HPDE6-E6E7 (cell line): ENCODE measurements at regions not wholly inside any gene's neighbourhood (a gene's known extent, or its start where the extent isn't known, plus 50 kb on each side); places are given as distances from the start of the nearest gene placed in this dataset.
"Not testable (repeated sequence)": the region's sequence is repeated elsewhere in the genome, so short reads cannot be mapped to it uniquely, and the experiment has no call there.

Experiments used
- DNase-seq: peaks from one replicate; pipeline ENCODE4 v3.0.0; 2011; ENCODE audit warnings: missing footprints; ENCODE audit errors: extremely low spot score

DNA sequence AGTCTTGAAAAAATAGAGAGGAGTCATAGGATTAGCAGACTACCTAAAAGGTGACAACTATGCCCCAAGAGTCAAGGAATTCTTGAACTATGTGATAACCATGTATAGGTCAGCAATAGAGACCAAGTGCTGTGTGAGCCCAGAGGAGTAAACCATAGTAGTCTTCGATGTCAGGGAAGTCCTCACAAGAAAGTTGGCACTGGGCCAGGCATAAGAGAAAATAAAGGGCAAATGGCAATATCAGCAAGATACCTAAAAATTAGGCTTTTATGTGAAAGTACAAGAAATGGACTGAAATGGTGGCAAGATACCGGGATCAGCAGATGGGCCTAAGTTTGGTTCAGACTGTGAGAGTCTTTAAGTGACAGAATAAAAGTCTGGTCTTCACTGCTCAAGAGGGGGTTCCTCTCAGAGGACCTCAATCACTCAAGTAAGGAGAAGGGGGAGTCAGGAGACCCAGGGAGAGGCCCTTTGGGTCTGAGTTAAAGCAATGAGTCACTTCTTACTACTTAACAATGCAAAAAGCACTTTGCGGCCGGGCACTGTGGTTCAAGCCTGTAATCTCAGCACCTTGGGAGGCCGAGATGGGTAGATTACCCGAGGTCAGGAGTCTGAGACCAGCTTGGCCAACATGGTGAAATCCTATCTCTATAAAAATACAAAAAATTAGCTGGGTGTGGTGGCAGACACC, 95.0 kb downstream of the TEX35 start:
- DNase-seq = no peak

- no peak for DNase-seq
These were observed 96.1 kb downstream of the TEX35 start for GRCh38 chr1:178609015-178609414.

GRCh38 chr1:178610690-178611410, 97.9 kb downstream of the TEX35 start:
- DNase-seq = not testable (repeated sequence)

GRCh38 chr1:178612261-178612660, 99.4 kb downstream of the TEX35 start:
- DNase-seq = no peak

- DNase-seq = no peak
These were observed 100.5 kb downstream of the TEX35 start for GRCh38 chr1:178613271-178613945.

DNA sequence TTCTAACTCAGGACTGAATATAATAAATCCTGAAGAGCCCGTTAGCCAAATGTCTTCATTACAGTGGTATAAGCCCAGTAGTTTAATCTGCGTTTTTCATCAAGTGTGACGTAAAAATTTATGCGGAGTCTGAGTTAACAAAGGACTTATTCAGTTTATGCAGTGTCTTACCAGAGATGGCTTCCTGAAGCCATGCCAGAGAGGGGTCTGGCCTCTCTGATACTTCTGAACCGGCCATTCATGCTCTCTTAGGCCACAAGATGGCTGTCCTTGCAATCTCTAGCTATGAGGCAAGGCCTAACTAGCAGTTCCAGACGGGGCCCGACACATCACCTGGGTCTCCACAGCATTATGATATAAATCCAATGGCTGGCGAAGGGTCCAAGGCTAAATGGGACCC, 101.4 kb downstream of the TEX35 start:
- DNase-seq = no peak

DNA sequence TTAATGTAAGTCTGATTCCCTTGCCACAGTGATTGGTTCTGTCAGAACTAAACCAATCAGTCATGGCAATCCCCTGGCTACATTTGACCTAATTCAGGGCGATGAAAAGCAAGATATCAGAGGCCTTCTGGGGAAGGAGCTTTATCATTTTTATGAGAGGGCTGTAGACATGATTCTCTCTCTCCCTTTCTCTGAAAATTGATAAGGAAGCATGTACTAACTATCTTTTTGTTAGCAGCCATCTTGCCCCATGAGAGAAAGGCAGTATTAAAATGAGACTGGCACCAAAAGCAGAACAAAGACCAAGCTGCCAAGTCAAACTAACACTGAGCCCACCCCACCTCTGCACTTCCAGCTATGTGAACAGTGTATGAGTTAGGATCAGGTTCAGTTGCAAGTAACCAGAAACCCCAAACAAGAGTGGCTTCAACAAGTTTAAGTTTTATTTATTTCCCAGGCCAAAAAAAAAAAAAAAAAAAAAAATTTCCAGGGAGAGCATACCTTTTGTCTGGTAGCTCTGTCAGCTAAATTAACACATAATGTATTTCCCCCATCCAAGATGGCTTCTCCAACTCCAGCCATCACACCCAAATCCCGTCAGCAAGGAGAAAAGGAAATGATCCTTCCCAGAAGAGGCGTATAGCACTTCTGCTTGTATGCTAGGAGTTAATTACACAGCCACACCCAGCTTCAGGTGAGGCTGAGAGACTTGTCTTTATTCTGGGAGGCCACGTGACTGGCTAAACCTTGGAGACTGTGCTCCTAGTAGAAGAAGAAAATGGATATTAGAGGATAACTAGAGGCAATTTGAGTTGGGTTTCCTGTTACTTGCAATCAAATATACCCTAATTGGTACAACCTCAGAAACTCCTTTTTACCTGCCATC, 105.8 kb upstream of the RALGPS2 start:
- no peak for DNase-seq

- DNase-seq = no peak
These were observed 104.2 kb upstream of the RALGPS2 start for GRCh38 chr1:178620584-178621475.

GRCh38 chr1:178621822-178622221, 103.2 kb upstream of the RALGPS2 start:
- no peak for DNase-seq

DNA sequence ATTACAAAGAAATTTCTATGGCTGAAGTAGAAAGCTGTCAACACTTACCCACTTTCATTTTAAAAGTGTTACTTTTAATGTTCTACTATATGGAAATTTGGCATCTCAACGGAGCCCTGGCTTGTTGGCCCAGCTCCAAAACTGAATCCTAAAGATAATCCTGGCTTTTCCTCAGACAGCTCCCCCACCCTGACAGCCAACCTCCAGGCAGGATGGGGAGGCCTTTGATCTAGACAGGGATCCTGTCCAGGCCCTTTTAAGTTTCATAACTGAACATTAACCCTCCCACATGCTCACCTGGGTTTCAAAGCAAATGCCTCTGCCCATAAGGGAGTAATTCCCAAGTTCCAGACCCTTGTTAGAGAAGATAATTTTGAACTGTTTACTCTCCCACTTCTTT, 99.3 kb upstream of the RALGPS2 start:
- no peak for DNase-seq

DNA sequence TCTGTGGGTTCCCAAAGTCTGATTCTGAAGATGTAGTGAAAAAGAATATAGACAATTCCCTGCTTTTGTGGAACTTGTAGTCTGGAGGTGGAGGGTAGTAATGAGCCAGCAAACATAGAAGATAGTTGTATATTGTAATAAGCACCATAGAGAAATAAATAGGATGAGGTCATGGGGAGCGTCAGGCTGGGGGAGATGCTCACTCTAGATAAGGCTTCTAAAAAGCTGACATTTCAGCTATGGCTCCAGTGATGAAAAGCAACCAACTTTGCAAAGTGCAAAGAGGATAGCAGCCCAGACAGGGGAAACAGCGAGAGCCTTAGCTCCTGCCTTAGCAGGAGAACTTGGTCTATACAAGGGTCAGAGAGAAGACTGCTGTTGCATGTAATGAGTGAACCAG, 98.0 kb upstream of the RALGPS2 start:
- no peak for DNase-seq

DNA sequence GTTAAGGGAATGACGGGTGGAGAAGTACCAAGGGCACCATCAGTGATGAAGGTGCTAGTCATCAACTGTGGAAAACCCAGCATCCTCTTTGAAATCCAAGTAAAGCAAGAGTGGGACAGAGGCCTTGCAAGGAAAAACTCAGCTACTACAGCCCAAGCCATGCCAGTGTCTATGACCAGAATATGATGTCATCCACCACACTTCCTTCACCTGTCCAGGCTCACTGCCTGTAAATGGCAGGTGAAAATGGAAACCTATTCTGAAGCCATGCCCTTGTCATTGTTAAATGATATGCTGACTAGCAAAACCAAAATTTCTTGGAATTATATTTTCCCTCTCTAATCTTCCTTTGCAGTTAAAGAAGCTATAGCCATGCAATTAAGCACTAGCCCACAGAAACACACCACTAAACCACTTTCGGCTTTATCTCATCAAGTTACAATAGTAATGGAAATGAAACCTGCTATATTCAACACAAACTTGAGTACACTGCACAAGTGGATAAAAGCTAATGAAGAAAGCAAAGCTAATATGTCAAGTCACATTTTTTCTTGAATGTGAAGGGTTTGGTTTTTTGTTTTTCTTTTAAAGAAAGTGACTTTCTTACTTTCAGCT, 96.3 kb upstream of the RALGPS2 start:
- no peak for DNase-seq

- no peak for DNase-seq
These were observed 95.5 kb upstream of the RALGPS2 start for GRCh38 chr1:178629252-178630154.

DNA sequence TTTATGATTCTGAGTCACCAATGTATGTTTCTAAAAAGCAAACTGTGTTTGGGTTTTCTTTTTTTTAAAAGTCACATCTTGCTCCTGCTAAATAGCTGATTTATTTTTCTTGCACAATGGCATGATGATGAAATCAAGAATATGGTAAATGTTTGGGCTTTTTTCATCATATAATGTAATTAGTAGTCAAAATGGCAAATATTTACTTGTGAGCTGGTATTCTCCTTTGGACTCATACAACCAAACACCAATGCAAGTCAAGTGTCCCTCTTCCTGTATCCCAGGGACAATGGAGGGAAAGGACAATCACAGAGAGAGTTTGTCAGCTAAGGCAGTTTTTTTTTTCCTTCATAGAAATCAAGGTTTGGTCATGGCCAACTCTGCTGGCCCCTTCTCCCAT, 94.6 kb upstream of the RALGPS2 start:
- no peak for DNase-seq

DNA sequence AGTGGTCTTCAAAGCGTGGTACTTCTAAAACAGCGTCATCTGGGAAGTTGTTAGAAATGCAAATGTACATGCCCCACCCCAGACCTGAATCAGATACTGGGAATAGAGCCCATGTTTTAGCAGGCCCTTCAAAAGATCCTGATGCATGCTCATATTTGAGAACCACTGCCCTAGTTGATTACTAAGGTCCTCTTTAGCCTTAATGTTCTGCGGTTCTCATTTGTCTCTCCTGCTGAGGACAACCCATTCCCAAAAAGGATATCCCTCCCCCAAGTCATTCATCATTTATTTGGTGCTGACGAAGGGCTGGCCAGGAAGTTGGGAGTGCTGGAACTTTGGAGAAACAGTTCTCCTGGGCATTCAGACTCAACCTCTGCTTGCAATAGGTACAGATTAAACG, 92.4 kb upstream of the RALGPS2 start:
- DNase-seq = no peak

GRCh38 chr1:178633056-178633455, 92.0 kb upstream of the RALGPS2 start:
- DNase-seq = peak; percentile 93

DNA sequence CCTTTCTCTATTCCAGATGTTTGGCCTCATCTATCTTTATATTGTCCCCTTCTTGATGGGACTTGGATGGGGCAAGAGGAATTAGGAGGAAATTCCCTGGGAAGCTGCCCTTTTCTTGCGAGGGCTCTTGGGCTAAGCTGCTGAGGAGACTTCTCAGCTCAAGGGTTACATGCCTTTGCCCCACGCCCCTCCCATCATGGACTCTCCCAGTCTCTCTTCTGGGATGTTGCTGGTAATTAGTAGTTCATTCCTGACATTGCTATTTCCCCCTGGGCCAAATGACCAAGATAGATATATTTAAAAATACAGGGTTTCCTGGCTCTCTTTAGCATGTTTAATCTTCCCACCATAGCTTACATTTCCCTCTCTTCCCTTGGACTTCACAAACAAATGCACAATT, 90.6 kb upstream of the RALGPS2 start:
- DNase-seq = no peak

GRCh38 chr1:178637841-178638240, 87.2 kb upstream of the RALGPS2 start:
- DNase-seq = no peak

DNA sequence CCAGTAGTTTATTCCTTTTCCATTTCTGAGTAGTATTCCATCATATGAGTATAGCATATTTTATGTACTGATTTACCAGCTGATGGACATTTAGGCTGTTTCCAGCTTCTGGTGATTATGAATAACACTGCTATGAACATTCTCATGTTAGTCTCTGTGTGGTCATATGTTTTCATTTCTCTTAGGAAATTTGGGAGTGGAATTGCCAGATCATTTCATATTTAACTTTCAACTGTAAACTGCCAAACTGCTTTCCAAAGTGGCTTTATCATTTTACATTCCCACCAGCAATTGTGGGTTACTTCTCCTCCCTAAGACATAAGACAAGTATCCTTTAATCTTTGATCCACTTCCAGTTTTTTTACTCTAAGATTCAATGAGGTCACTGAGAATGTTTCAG, 85.7 kb upstream of the RALGPS2 start:
- no peak for DNase-seq
